Right kidney (tissue), 1 donor: ENCODE measurements at regions not wholly inside any gene's neighbourhood (a gene's known extent, or its start where the extent isn't known, plus 50 kb on each side); places are given as distances from the start of the nearest gene placed in this dataset.
"Not testable (repeated sequence)": the region's sequence is repeated elsewhere in the genome, so short reads cannot be mapped to it uniquely, and the experiment has no call there.

Experiments
- DNase-seq: peaks from one replicate; pipeline ENCODE4 v3.0.0-alpha.2; 2016

GRCh38 chr2:166743482-166743881 is 144.8 kb upstream of the XIRP2 start:
- peak; percentile 2 for DNase-seq

- no peak for DNase-seq
Observed at GRCh38 chr2:166727095-166727494, 161.2 kb upstream of the XIRP2 start.

- DNase-seq = no peak
Observed at GRCh38 chr2:166725927-166726924, 162.1 kb upstream of the XIRP2 start.

- no peak for DNase-seq
Observed at GRCh38 chr2:166716968-166717367, 171.3 kb upstream of the XIRP2 start.

GRCh38 chr2:166700079-166700478 is 188.2 kb upstream of the XIRP2 start:
- DNase-seq = no peak

- DNase-seq = no peak
Observed at GRCh38 chr2:166695154-166695553, 193.1 kb upstream of the XIRP2 start.

- not testable (repeated sequence) for DNase-seq
Observed at GRCh38 chr2:166686057-166686456, 192.0 kb upstream of the SCN7A start.

- DNase-seq = no peak
Observed at GRCh38 chr2:166677996-166678395, 183.9 kb upstream of the SCN7A start.

- no peak for DNase-seq
Observed at GRCh38 chr2:166676716-166677115, 182.7 kb upstream of the SCN7A start.

GRCh38 chr2:166675553-166675952 is 181.5 kb upstream of the SCN7A start:
- DNase-seq = no peak

- DNase-seq = no peak
Observed at GRCh38 chr2:166673986-166674385, 179.9 kb upstream of the SCN7A start.

GRCh38 chr2:166671801-166672200 is 177.8 kb upstream of the SCN7A start:
- no peak for DNase-seq

- no peak for DNase-seq
Observed at GRCh38 chr2:166671235-166671634, 177.2 kb upstream of the SCN7A start.

GRCh38 chr2:166665991-166666940 is 172.2 kb upstream of the SCN7A start:
- no peak for DNase-seq

- no peak for DNase-seq
Observed at GRCh38 chr2:166661824-166662223, 167.8 kb upstream of the SCN7A start.

- DNase-seq = no peak
Observed at GRCh38 chr2:166661391-166661790, 167.3 kb upstream of the SCN7A start.

- DNase-seq = no peak
Observed at GRCh38 chr2:166658901-166659300, 164.9 kb upstream of the SCN7A start.

- no peak for DNase-seq
Observed at GRCh38 chr2:166653185-166653813, 159.2 kb upstream of the SCN7A start.

- DNase-seq = no peak
Observed at GRCh38 chr2:166651991-166652390, 157.9 kb upstream of the SCN7A start.

- no peak for DNase-seq
Observed at GRCh38 chr2:166651080-166651675, 157.1 kb upstream of the SCN7A start.

- no peak for DNase-seq
Observed at GRCh38 chr2:166647935-166648334, 153.9 kb upstream of the SCN7A start.

- no peak for DNase-seq
Observed at GRCh38 chr2:166643980-166644379, 149.9 kb upstream of the SCN7A start.
